A673 (cell line): ENCODE measurements at regions not wholly inside any gene's neighbourhood (a gene's known extent, or its start where the extent isn't known, plus 50 kb on each side); places are given as distances from the start of the nearest gene placed in this dataset.

Experiments
- BruUV-seq: library from RNA; stranded (reverse); fragments of 400-500 nt; replicated peaks from 2 replicates; lab custom pipeline; 2021; lab: Mats Ljungman, UMichigan
- CTCF ChIA-PET: fragments of 300-600 bp; sonication (Branson Sonifier 250); formaldehyde crosslinking; loops from one replicate; lab custom pipeline; 2022; ENCODE audit warnings: antibody characterized with exemption; lab: Charles Lee
- POLR2A ChIA-PET: fragments of 300-600 bp; sonication (Branson Sonifier 250); formaldehyde crosslinking; loops from one replicate; lab custom pipeline; 2022; ENCODE audit warnings: antibody characterized with exemption; ENCODE audit not compliant: low non-redundant PET; lab: Charles Lee
- DNase-seq: peaks from one replicate; pipeline ENCODE4 v3.0.0-alpha.2; 2015; ENCODE audit warnings: low spot score
- H3K27ac ChIP-seq: fragments of 200-600 bp; sonication (generic); 2 replicates; pipeline ENCODE4 v1.5.1; 2016; ENCODE audit warnings: mixed run types, low read depth, mild to moderate bottlenecking, mixed read lengths, antibody characterized with exemption, low read length; ENCODE audit not compliant: poor library complexity, severe bottlenecking
- H3K27me3 ChIP-seq: fragments of 200-600 bp; sonication (generic); replicated peaks from 2 replicates; pipeline ENCODE4 v1.6.1; 2017; ENCODE audit warnings: mixed run types, low read depth, mild to moderate bottlenecking, mixed read lengths, antibody characterized with exemption, low read length; ENCODE audit not compliant: insufficient read depth, poor library complexity
- H3K36me3 ChIP-seq: fragments of 200-600 bp; sonication (generic); 2 replicates; pipeline ENCODE4 v1.6.1; 2016; ENCODE audit warnings: mixed run types, mild to moderate bottlenecking, mixed read lengths, antibody characterized with exemption, low read length; ENCODE audit not compliant: insufficient read depth, poor library complexity, severe bottlenecking
- H3K4me1 ChIP-seq: fragments of 200-600 bp; sonication (generic); 2 replicates; pipeline ENCODE4 v1.6.1; 2017; ENCODE audit warnings: mixed run types, mild to moderate bottlenecking, mixed read lengths, antibody characterized with exemption, low read length; ENCODE audit not compliant: insufficient read depth, poor library complexity, severe bottlenecking
- H3K4me3 ChIP-seq: fragments of 200-600 bp; sonication (generic); 2 replicates; pipeline ENCODE4 v1.5.1; 2016; ENCODE audit warnings: low read depth, mixed run types, mild to moderate bottlenecking, mixed read lengths, low read length; ENCODE audit not compliant: poor library complexity, severe bottlenecking
- H3K9me3 ChIP-seq: fragments of 200-600 bp; sonication (generic); 2 replicates; pipeline ENCODE4 v1.6.1; 2016; ENCODE audit warnings: mixed run types, low read depth, mild to moderate bottlenecking, mixed read lengths, antibody characterized with exemption, low read length; ENCODE audit not compliant: poor library complexity, severe bottlenecking
- EZH2 ChIP-seq: fragments of 200-600 bp; sonication (generic); IDR thresholded peaks from 2 replicates; pipeline ENCODE4 v1.6.1; 2017; ENCODE audit warnings: borderline replicate concordance, low read depth, mild to moderate bottlenecking, mixed read lengths, antibody characterized with exemption, low read length; ENCODE audit not compliant: poor library complexity, severe bottlenecking
- intact Hi-C: fragments of 100-400 bp; cut with micrococcal nuclease; formaldehyde crosslinking; loops from one replicate; pipeline ENCODE4 v1.10.0; 2022; ENCODE audit not compliant: unreplicated experiment
- TF ChIP-seq, protein P1 (sequence below): fragments of 300-800, 200-600 bp; sonication (generic); conservative IDR thresholded peaks from 2 replicates; pipeline ENCODE4 v1.5.1; 2017; ENCODE audit warnings: low read depth, mild to moderate bottlenecking, antibody characterized with exemption, low read length, moderate library complexity, mixed read lengths

DNA sequence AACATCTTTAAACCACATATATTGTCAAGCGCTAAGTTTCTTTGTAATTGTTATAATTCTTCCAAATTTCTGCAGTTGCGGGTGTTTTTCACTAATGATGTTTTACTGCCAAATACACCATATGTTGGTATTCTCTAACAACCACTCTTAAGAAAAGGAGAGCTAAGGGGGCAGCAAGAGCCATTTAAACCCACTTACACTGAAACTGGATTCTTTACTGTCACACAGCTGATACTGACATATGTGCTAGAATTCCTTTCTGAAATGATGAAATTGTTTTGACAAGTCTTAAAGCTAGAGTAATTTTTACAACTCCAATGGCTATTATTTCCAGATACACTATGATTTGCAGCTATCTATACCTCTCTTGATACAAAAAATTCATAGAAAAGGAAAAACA, 483.1 kb downstream of the CDH11 start:
- ChIA-PET CTCF (no interaction called here), POLR2A (no interaction called here)
- TF ChIP-seq, protein P1, sequence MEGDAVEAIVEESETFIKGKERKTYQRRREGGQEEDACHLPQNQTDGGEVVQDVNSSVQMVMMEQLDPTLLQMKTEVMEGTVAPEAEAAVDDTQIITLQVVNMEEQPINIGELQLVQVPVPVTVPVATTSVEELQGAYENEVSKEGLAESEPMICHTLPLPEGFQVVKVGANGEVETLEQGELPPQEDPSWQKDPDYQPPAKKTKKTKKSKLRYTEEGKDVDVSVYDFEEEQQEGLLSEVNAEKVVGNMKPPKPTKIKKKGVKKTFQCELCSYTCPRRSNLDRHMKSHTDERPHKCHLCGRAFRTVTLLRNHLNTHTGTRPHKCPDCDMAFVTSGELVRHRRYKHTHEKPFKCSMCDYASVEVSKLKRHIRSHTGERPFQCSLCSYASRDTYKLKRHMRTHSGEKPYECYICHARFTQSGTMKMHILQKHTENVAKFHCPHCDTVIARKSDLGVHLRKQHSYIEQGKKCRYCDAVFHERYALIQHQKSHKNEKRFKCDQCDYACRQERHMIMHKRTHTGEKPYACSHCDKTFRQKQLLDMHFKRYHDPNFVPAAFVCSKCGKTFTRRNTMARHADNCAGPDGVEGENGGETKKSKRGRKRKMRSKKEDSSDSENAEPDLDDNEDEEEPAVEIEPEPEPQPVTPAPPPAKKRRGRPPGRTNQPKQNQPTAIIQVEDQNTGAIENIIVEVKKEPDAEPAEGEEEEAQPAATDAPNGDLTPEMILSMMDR: no peak
- TF ChIP-seq EZH2: no peak
- H3K4me1 ChIP-seq: no peaks in the 10 kb centered on the region
- intact Hi-C loops: no loop called here
- BruUV-seq: no TSS peak
- no peaks in the 10 kb centered on the region for H3K27me3 ChIP-seq
- no peaks in the 10 kb centered on the region for H3K36me3 ChIP-seq
- DNase-seq: no peak
- no peaks in the 10 kb centered on the region for H3K9me3 ChIP-seq
- H3K4me3 ChIP-seq: no peak overlapping the region
- no peak overlapping the region for H3K27ac ChIP-seq

DNA sequence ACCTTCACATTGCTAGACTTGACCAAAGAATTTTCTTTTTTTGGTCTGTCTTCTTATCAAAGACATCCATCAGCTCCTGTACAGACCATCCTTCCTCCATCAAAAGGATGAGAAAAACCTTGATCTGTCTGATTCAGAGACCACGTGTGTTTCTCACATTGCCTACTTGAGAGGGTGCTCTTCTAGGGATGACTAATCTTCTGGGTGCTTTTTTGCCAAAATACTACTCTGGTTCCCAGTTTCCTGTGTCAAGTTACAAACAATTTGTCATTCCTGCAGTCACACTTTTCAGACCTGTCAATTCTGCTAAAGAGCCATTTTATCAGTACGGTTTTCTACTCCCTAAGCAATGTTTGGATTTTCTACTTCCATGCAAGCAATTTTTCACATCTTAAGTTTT, 492.2 kb downstream of the CDH11 start:
- H3K27ac ChIP-seq: no peak overlapping the region
- H3K27me3 ChIP-seq: no peaks in the 10 kb centered on the region
- H3K9me3 ChIP-seq: no peaks in the 10 kb centered on the region
- no peaks in the 10 kb centered on the region for H3K4me1 ChIP-seq
- ChIA-PET POLR2A (no interaction called here), CTCF (no interaction called here)
- intact Hi-C loops: no loop called here
- no peaks in the 10 kb centered on the region for H3K36me3 ChIP-seq
- H3K4me3 ChIP-seq: no peak overlapping the region
- TF ChIP-seq, protein P1: no peak
- no peak for TF ChIP-seq EZH2
- BruUV-seq: no TSS peak
- DNase-seq: peak; percentile 30

DNA sequence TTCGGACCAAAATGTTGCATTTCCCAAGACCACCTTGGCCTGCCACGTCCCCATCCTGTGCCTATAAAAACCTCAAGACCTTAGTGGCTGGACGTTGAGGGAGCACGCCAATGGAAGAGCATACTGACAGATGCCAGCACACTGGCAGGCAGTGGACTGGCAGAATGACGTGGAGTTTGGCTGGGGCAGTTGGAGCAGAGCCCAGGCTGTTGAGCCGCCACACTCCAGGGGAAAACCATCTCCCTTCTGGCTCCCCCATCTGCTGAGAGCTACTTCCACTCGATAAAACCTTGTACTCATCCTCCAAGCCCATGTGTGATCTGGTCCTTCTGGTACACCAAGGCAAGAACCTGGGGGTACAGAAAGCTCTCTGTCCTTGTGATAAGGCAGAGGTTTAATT, 494.1 kb downstream of the CDH11 start:
- Histone ChIP-seq H3K27me3 (no peaks in the 10 kb centered on the region), H3K36me3 (no peaks in the 10 kb centered on the region), H3K9me3 (peaks cover 4% of the 10 kb centered on the region), H3K4me3 (no peak overlapping the region), H3K4me1 (no peaks in the 10 kb centered on the region), H3K27ac (no peak overlapping the region)
- ChIA-PET POLR2A (no interaction called here), CTCF (no interaction called here)
- no peak for DNase-seq
- BruUV-seq: no TSS peak
- TF ChIP-seq EZH2: no peak
- TF ChIP-seq, protein P1: no peak
- intact Hi-C loops: no loop called here
